Natural killer cell (primary cell): ENCODE measurements at regions not wholly inside any gene's neighbourhood (a gene's known extent, or its start where the extent isn't known, plus 50 kb on each side); places are given as distances from the start of the nearest gene placed in this dataset.

Source experiments
- ATAC-seq, 3 donors: fragments of 150-1000 bp in 2 of 3; fragments of 200-7000 bp in 1 of 3; cut with Tn5 transposase; 1 replicate in 1 of 3; 2 replicates in 2 of 3; pipeline ENCODE4 v1.10.0; 2021; ENCODE audit warnings: mild to moderate bottlenecking in 2 of 3, moderate library complexity in 2 of 3
- DNase-seq, 2 donors: peaks; one replicate each; pipeline versions ENCODE4 v3.0.0 to v3.0.0-alpha.2; 2013 to 2021; ENCODE audit warnings: mixed read lengths in 1 of 2
- H3K27ac ChIP-seq: one replicate; pipeline ENCODE4 v1.5.1; 2013; ENCODE audit warnings: mild to moderate bottlenecking, low read length
- H3K27me3 ChIP-seq: one replicate; pipeline ENCODE4 v1.6.1; 2013; ENCODE audit warnings: low read length; ENCODE audit not compliant: control insufficient read depth, insufficient read depth
- H3K36me3 ChIP-seq: one replicate; pipeline ENCODE4 v1.6.1; 2013; ENCODE audit warnings: low read length; ENCODE audit not compliant: control insufficient read depth, insufficient read depth
- H3K4me1 ChIP-seq: one replicate; pipeline ENCODE4 v1.6.1; 2013; ENCODE audit warnings: low read length; ENCODE audit not compliant: control insufficient read depth, insufficient read depth
- H3K4me3 ChIP-seq: one replicate; pipeline ENCODE4 v1.5.1; 2013; ENCODE audit warnings: low read length
- H3K9me3 ChIP-seq: one replicate; pipeline ENCODE4 v1.6.1; 2013; ENCODE audit warnings: low read length; ENCODE audit not compliant: control insufficient read depth, insufficient read depth
- H3K27ac Mint-ChIP-seq, 2 donors: one replicate each; pipeline ENCODE4 v1.8.0; 2022; ENCODE audit warnings: mild to moderate bottlenecking in 2 of 2, mixed read lengths in 2 of 2, moderate library complexity in 1 of 2
- H3K27me3 Mint-ChIP-seq, 2 donors: one replicate each; pipeline ENCODE4 v1.8.0; 2022; ENCODE audit warnings: low read depth in 2 of 2, mixed read lengths in 2 of 2
- H3K36me3 Mint-ChIP-seq: one replicate; pipeline ENCODE4 v1.8.0; 2022; ENCODE audit warnings: mixed read lengths
- H3K4me1 Mint-ChIP-seq, 2 donors: one replicate each; pipeline ENCODE4 v1.8.0; 2022; ENCODE audit warnings: mixed read lengths in 2 of 2
- H3K4me3 Mint-ChIP-seq: one replicate; pipeline ENCODE4 v1.8.0; 2022; ENCODE audit warnings: mild to moderate bottlenecking, moderate library complexity, mixed read lengths
- H3K9me3 Mint-ChIP-seq, 2 donors: one replicate each; pipeline ENCODE4 v1.8.0; 2022; ENCODE audit warnings: mixed read lengths in 2 of 2
- CTCF ChIP-seq: fragments of 200-600 bp; IDR thresholded peaks from one replicate; pipeline ENCODE4 v1.8.0; 2022; ENCODE audit warnings: antibody characterized with exemption
- WGBS: methylation state at CpG from one replicate; pipeline ENCODE4 v1.1.7; 2013; ENCODE audit warnings: missing lambda C conversion rate; ENCODE audit not compliant: insufficient coverage; 5-methylcytosine and 5-hydroxymethylcytosine counted together
- intact Hi-C: fragments of 100-400 bp; cut with micrococcal nuclease; formaldehyde crosslinking; loops from one replicate; pipeline ENCODE4 v1.14.2; 2022

- H3K4me1 ChIP-seq: no peaks in the 10 kb centered on the region
- DNase-seq (no peak), ATAC-seq (no peak)
- no peaks in the 10 kb centered on the region for H3K9me3 ChIP-seq
- H3K4me3 Mint-ChIP-seq: no peak overlapping the region
- H3K9me3 Mint-ChIP-seq: no peaks in the 10 kb centered on the region
- intact Hi-C loops: no loop called here
- WGBS: 80% methylated on average over 1 of the region's 1 CpG
- H3K27me3 Mint-ChIP-seq: peaks cover 4 to 12% of the 10 kb centered on the region in 2 donors
- no peak overlapping the region for H3K4me3 ChIP-seq
- H3K27ac Mint-ChIP-seq: no peak overlapping the region
- no peak for TF ChIP-seq CTCF
- H3K27me3 ChIP-seq: no peaks in the 10 kb centered on the region
- H3K4me1 Mint-ChIP-seq: no peaks in the 10 kb centered on the region
- no peak overlapping the region for H3K27ac ChIP-seq
- no peaks in the 10 kb centered on the region for H3K36me3 Mint-ChIP-seq
- no peaks in the 10 kb centered on the region for H3K36me3 ChIP-seq
Observed at GRCh38 chr22:34880662-34881061, 185.3 kb upstream of the ISX start.

GRCh38 chr22:34881453-34881852, 184.5 kb upstream of the ISX start:
- H3K27ac ChIP-seq: no peak overlapping the region
- DNase-seq: no peak
- Mint-ChIP-seq H3K27ac (no peak overlapping the region), H3K9me3 (no peaks in the 10 kb centered on the region), H3K4me3 (no peak overlapping the region), H3K36me3 (no peaks in the 10 kb centered on the region), H3K4me1 (no peaks in the 10 kb centered on the region), H3K27me3 (peaks cover 4 to 12% of the 10 kb centered on the region in 2 donors)
- intact Hi-C loops: no loop called here
- H3K27me3 ChIP-seq: no peaks in the 10 kb centered on the region
- no peaks in the 10 kb centered on the region for H3K4me1 ChIP-seq
- no peaks in the 10 kb centered on the region for H3K9me3 ChIP-seq
- WGBS: 79% methylated on average over 2 of the region's 2 CpGs
- no peak overlapping the region for H3K4me3 ChIP-seq
- no peak for TF ChIP-seq CTCF
- ATAC-seq: no peak
- H3K36me3 ChIP-seq: no peaks in the 10 kb centered on the region

GRCh38 chr22:34885852-34886251, 180.1 kb upstream of the ISX start:
- no peak overlapping the region for H3K4me3 Mint-ChIP-seq
- no peak for DNase-seq
- no peak for TF ChIP-seq CTCF

GRCh38 chr22:34886391-34886790, 179.6 kb upstream of the ISX start:
- peaks cover 0 to 2% of the 10 kb centered on the region in 2 donors for H3K9me3 Mint-ChIP-seq
- no peaks in the 10 kb centered on the region for H3K36me3 Mint-ChIP-seq
- H3K4me1 Mint-ChIP-seq: no peaks in the 10 kb centered on the region
- intact Hi-C loops: no loop called here
- Histone ChIP-seq H3K4me1 (no peaks in the 10 kb centered on the region), H3K9me3 (peaks cover 6% of the 10 kb centered on the region), H3K27me3 (no peaks in the 10 kb centered on the region), H3K27ac (no peak overlapping the region), H3K36me3 (no peaks in the 10 kb centered on the region), H3K4me3 (no peak overlapping the region)
- H3K27me3 Mint-ChIP-seq: peaks cover 4 to 10% of the 10 kb centered on the region in 2 donors
- DNase-seq (no peak), ATAC-seq (no peak)
- 87% methylated on average over 2 of the region's 2 CpGs for WGBS
- no peak overlapping the region for H3K4me3 Mint-ChIP-seq
- TF ChIP-seq CTCF: no peak
- H3K27ac Mint-ChIP-seq: no peak overlapping the region

More at GRCh38 chr22:34885852-34886251, 180.1 kb upstream of the ISX start:
- 74% methylated on average over 3 of the region's 3 CpGs for WGBS
- H3K27me3 ChIP-seq: no peaks in the 10 kb centered on the region
- Mint-ChIP-seq H3K27me3 (peaks cover 4 to 12% of the 10 kb centered on the region in 2 donors), H3K9me3 (peaks cover 0 to under 1% of the 10 kb centered on the region in 2 donors), H3K27ac (no peak overlapping the region), H3K4me1 (no peaks in the 10 kb centered on the region), H3K36me3 (no peaks in the 10 kb centered on the region)
- intact Hi-C loops: no loop called here
- no peak overlapping the region for H3K4me3 ChIP-seq
- no peaks in the 10 kb centered on the region for H3K36me3 ChIP-seq
- no peak overlapping the region for H3K27ac ChIP-seq
- no peaks in the 10 kb centered on the region for H3K4me1 ChIP-seq
- H3K9me3 ChIP-seq: peaks cover 6% of the 10 kb centered on the region
- no peak for ATAC-seq
